ENCODE measurements at regions not wholly inside any gene's neighbourhood (a gene's known extent, or its start where the extent isn't known, plus 50 kb on each side); places are given as distances from the start of the nearest gene placed in this dataset.

DNA sequence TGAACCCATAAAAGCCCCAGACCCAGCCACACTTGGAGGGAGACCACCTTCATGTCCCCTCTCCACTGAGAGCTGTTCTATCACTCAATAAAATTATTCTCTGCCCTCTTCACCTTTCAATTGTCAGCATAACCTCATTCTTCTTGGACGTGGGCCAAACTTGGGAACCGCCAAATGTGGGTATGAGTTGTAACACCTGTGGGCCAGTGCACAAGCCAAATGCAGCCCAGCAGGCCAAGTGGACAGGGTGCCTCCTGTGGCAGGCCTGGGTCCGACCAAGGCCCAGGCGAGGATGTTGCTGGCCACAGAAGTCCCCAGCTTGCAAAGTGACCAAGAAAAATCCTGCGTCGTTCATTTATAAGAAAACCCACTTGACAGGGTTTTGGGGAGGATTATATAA is 621.2 kb downstream of the METTL15 start:
- no peak for TF ChIP-seq CTCF (IDR thresholded peaks at IDR 0.05; ENCODE audit: borderline replicate concordance, control extremely low read depth, extremely low read depth, insufficient read depth, missing control alignments)

DNA sequence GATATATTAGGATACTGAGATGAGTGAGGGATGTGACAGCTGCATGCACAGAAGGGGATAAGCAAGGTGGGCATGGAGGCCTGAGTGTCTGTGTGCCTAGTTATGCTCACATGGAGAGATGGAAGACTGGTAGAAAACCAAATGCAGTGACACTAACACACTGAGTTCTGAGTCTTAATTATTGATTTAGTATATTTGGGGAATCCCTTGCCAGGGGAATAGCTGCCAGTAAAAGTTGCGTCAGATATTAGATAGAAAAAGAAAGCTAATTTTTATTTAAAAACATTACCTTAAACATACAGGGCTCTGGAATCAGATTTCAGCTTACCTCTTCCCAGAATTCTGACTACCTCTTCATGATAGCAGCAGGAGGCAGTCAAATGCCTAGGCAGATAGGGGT is 620.5 kb downstream of the METTL15 start:
- in situ Hi-C loops (cut with MboI; ENCODE audit: low sequenced_read_pairs, unreplicated experiment), result no loop called here
- no peak for DNase-seq (ENCODE audit: low spot score)

More for the DNA sequence above, 621.2 kb downstream of the METTL15 start:
- DNase-seq (ENCODE audit: low spot score), result no peak
- in situ Hi-C loops (cut with MboI; ENCODE audit: low sequenced_read_pairs, unreplicated experiment), result no loop called here

DNA sequence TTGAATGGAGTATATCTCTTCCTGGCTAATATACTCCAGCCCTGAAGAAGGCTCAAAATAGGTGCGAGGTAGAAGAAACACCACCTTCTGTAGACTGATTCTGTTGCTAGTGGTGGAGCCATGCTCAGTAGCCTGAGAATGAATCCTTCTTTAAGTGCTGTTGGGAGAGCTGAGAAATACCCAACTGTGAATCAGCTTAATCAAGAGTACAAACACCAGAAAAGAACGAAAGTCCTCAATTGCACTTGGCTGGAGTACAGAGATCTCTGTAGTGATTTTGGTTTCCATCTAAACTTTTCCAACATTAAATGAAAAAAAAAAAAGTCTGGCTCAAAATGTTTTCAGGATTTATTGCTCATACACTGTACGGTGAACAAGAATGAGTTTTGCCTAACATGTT is 619.1 kb downstream of the METTL15 start:
- in situ Hi-C loops (cut with MboI; ENCODE audit: low sequenced_read_pairs, unreplicated experiment), result no loop called here
- no peak for DNase-seq (ENCODE audit: low spot score)
- no peak for TF ChIP-seq CTCF (IDR thresholded peaks at IDR 0.05; ENCODE audit: borderline replicate concordance, control extremely low read depth, extremely low read depth, insufficient read depth, missing control alignments)

More for the DNA sequence above, 620.5 kb downstream of the METTL15 start:
- no peak for TF ChIP-seq CTCF (IDR thresholded peaks at IDR 0.05; ENCODE audit: borderline replicate concordance, control extremely low read depth, extremely low read depth, insufficient read depth, missing control alignments)

DNA sequence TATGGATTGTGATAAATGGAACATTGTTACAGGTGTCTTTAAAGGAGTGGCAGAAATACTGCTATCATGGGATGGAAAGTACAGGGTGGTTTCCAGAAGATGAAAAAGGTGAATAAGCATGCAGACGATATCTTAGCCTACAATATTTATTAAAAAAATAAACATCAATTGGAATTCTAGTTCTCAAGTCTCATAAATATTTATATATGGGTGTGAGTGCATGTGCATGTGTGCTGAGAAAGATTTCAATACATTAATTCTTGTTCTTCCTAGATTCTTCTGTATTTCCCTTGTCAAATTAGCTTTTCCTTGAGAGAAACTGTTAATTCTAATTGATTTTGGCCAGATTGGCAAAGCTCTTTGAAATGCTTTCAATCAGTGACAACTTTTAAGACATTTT is 618.2 kb downstream of the METTL15 start:
- in situ Hi-C loops (cut with MboI; ENCODE audit: low sequenced_read_pairs, unreplicated experiment), result no loop called here
- DNase-seq (ENCODE audit: low spot score), result no peak
- no peak for TF ChIP-seq CTCF (IDR thresholded peaks at IDR 0.05; ENCODE audit: borderline replicate concordance, control extremely low read depth, extremely low read depth, insufficient read depth, missing control alignments)

GRCh38 chr11:28715726-28716125 is 607.5 kb downstream of the METTL15 start:
- no peak for DNase-seq (ENCODE audit: low spot score)
- TF ChIP-seq CTCF (IDR thresholded peaks at IDR 0.05; ENCODE audit: borderline replicate concordance, control extremely low read depth, extremely low read depth, insufficient read depth, missing control alignments), result no peak
- in situ Hi-C loops (cut with MboI; ENCODE audit: low sequenced_read_pairs, unreplicated experiment), result no loop called here

DNA sequence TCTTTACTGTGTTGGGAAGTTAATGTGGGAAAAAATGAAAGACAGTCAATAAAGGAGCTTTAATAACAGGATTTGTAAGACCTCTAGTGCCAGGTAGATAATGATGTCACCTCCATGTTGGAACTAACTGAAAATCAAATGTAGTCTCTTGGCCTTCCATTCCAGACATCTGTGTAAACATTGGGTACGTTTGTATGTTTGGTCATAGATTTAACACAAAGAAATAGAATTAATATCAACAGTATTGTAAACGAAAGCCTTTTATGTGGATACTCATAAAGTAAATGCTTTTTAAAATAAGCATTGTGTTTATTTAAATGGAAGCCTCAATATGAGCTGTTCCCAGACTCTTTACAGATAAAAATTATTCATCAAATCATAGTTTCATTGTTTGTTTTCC is 605.7 kb downstream of the METTL15 start:
- no peak for DNase-seq (ENCODE audit: low spot score)
- no peak for TF ChIP-seq CTCF (IDR thresholded peaks at IDR 0.05; ENCODE audit: borderline replicate concordance, control extremely low read depth, extremely low read depth, insufficient read depth, missing control alignments)
- in situ Hi-C loops (cut with MboI; ENCODE audit: low sequenced_read_pairs, unreplicated experiment), result no loop called here

DNA sequence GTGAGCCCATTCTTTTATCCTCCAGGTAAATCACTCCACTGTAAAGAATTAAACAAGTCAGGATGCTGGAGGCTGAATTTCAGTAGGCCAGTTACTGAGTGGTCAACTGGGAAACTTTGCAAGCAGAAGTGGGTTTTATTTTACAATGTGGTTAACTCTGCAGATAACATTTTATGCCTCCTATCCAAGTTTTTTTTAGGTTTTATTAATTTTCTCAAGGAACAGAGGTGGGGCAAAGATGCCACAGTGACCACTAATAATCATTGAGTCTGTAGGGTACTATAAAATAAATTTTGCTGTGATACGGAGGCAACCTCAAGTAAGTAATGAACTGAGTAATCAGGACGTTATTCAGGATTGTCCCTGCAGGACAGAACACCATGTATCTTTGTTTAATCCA is 599.9 kb downstream of the METTL15 start:
- no peak for TF ChIP-seq CTCF (IDR thresholded peaks at IDR 0.05; ENCODE audit: borderline replicate concordance, control extremely low read depth, extremely low read depth, insufficient read depth, missing control alignments)
- no peak for DNase-seq (ENCODE audit: low spot score)
- in situ Hi-C loops (cut with MboI; ENCODE audit: low sequenced_read_pairs, unreplicated experiment), result no loop called here

All from GM13976 (cell line).